Activated CD4-positive, alpha-beta memory T cell treated with anti-CD3 and anti-CD28 coated beads, Interleukin-2, amount 10 ng/mL, durations not matched to agents 7 days and 5 days (primary cell): ENCODE measurements at regions not wholly inside any gene's neighbourhood (a gene's known extent, or its start where the extent isn't known, plus 50 kb on each side); places are given as distances from the start of the nearest gene placed in this dataset.

Experiments
- CTCF ChIA-PET: fragments of 350-600 bp; sonication (Branson Sonifier 250); formaldehyde crosslinking; loops from one replicate; lab custom pipeline; 2021; ENCODE audit warnings: antibody characterized with exemption, inconsistent platforms; lab: Charles Lee
- POLR2A ChIA-PET: fragments of 350-600 bp; sonication (Branson Sonifier 250); formaldehyde crosslinking; loops from one replicate; lab custom pipeline; 2021; ENCODE audit warnings: antibody characterized with exemption; lab: Charles Lee
- DNase-seq: peaks from one replicate; pipeline ENCODE4 v3.0.0-alpha.2; 2020
- H3K27ac Mint-ChIP-seq: one replicate; pipeline ENCODE4 v1.8.0; 2021; ENCODE audit warnings: mild to moderate bottlenecking, mixed read lengths
- H3K27me3 Mint-ChIP-seq: one replicate; pipeline ENCODE4 v1.8.0; 2021; ENCODE audit warnings: mixed read lengths
- H3K36me3 Mint-ChIP-seq: one replicate; pipeline ENCODE4 v1.8.0; 2021; ENCODE audit warnings: low read depth, mixed read lengths
- H3K4me1 Mint-ChIP-seq: one replicate; pipeline ENCODE4 v1.8.0; 2021; ENCODE audit warnings: mixed read lengths
- H3K4me3 Mint-ChIP-seq: one replicate; pipeline ENCODE4 v1.8.0; 2021; ENCODE audit warnings: mild to moderate bottlenecking, mixed read lengths
- H3K9me3 Mint-ChIP-seq: one replicate; pipeline ENCODE4 v1.8.0; 2021; ENCODE audit warnings: mixed read lengths

GRCh38 chr3:104279617-104280016, 1087.1 kb upstream of the ALCAM start:
- CTCF ChIA-PET = interaction anchor here (1.1 kb wide), 1 partner anchor 9 kb away, joined by 3 read pairs; no protein-coding TSS in a partner anchor
- Mint-ChIP-seq H3K27me3 (no peaks in the 10 kb centered on the region), H3K9me3 (peaks cover 23% of the 10 kb centered on the region), H3K4me3 (peak overlapping the region; percentile 26), H3K36me3 (peaks cover 10% of the 10 kb centered on the region), H3K4me1 (peaks cover 7% of the 10 kb centered on the region), H3K27ac (no peak overlapping the region)
- no peak for DNase-seq
- POLR2A ChIA-PET = no interaction called here

GRCh38 chr3:104281713-104282112, 1085.0 kb upstream of the ALCAM start:
- no peak overlapping the region for H3K4me3 Mint-ChIP-seq
- CTCF ChIA-PET = no interaction called here
- DNase-seq = no peak

GRCh38 chr3:104286645-104287044, 1080.1 kb upstream of the ALCAM start:
- Mint-ChIP-seq H3K27me3 (no peaks in the 10 kb centered on the region), H3K9me3 (peaks cover 11% of the 10 kb centered on the region), H3K4me3 (no peak overlapping the region), H3K4me1 (peaks cover 7% of the 10 kb centered on the region), H3K36me3 (peaks cover 3% of the 10 kb centered on the region), H3K27ac (no peak overlapping the region)
- DNase-seq = no peak
- CTCF ChIA-PET = no interaction called here
- POLR2A ChIA-PET = no interaction called here

More at GRCh38 chr3:104281713-104282112, 1085.0 kb upstream of the ALCAM start:
- Mint-ChIP-seq H3K36me3 (peaks cover 10% of the 10 kb centered on the region), H3K27ac (no peak overlapping the region), H3K4me1 (peaks cover 7% of the 10 kb centered on the region), H3K27me3 (no peaks in the 10 kb centered on the region), H3K9me3 (peaks cover 24% of the 10 kb centered on the region)
- POLR2A ChIA-PET = no interaction called here

- Mint-ChIP-seq H3K4me1 (peaks cover 16% of the 10 kb centered on the region), H3K27ac (peak overlapping the region; percentile 44), H3K36me3 (no peaks in the 10 kb centered on the region), H3K4me3 (peak overlapping the region; percentile 55), H3K27me3 (no peaks in the 10 kb centered on the region), H3K9me3 (no peaks in the 10 kb centered on the region)
- no peak for DNase-seq
- ChIA-PET POLR2A (interaction anchor here (0.9 kb wide), 1 partner anchor 1078 kb away, joined by 3 read pairs; no protein-coding TSS in a partner anchor), CTCF (interaction anchor here (0.8 to 1.1 kb wide), 2 partner anchors 18 to 19 kb away, joined by 3 read pairs; no protein-coding TSS in a partner anchor)
Observed at GRCh38 chr3:104291437-104291851, 1075.3 kb upstream of the ALCAM start.

GRCh38 chr3:104291878-104292277, 1074.8 kb upstream of the ALCAM start:
- no peak for DNase-seq
- Mint-ChIP-seq H3K36me3 (no peaks in the 10 kb centered on the region), H3K4me1 (peaks cover 16% of the 10 kb centered on the region), H3K4me3 (peak overlapping the region; percentile 55), H3K27ac (peak overlapping the region; percentile 44), H3K27me3 (no peaks in the 10 kb centered on the region), H3K9me3 (no peaks in the 10 kb centered on the region)
- ChIA-PET POLR2A (interaction anchor here (0.9 kb wide), 1 partner anchor 1077 kb away, joined by 3 read pairs; no protein-coding TSS in a partner anchor), CTCF (interaction anchor here (1.1 kb wide), 1 partner anchor 19 kb away, joined by 3 read pairs; no protein-coding TSS in a partner anchor)

DNA sequence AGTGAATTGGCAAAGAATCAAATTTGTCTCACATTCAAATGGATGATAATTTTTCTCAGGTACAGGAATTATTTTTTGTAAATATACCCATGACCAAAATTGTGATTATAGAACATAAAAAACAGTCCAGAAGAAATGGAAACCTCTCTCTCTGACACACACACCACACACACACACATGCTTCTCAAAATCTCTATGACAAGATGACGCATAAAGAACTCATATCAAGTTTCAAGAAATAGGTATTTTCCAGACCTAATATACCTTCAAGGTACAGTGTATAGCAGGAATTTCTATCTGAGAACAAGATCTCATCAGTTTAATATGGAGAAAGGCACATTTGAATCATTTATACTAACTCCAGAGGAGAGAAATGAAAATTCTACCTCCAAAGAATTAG, 1069.1 kb upstream of the ALCAM start:
- ChIA-PET CTCF (no interaction called here), POLR2A (no interaction called here)
- no peaks in the 10 kb centered on the region for H3K36me3 Mint-ChIP-seq
- no peaks in the 10 kb centered on the region for H3K9me3 Mint-ChIP-seq
- H3K4me3 Mint-ChIP-seq = no peak overlapping the region
- DNase-seq = no peak
- peaks cover under 1% of the 10 kb centered on the region for H3K4me1 Mint-ChIP-seq
- no peaks in the 10 kb centered on the region for H3K27me3 Mint-ChIP-seq
- no peak overlapping the region for H3K27ac Mint-ChIP-seq

- H3K4me3 Mint-ChIP-seq = no peak overlapping the region
- no peak for DNase-seq
- no peaks in the 10 kb centered on the region for H3K4me1 Mint-ChIP-seq
- H3K27me3 Mint-ChIP-seq = no peaks in the 10 kb centered on the region
- no peaks in the 10 kb centered on the region for H3K36me3 Mint-ChIP-seq
- no peaks in the 10 kb centered on the region for H3K9me3 Mint-ChIP-seq
- CTCF ChIA-PET = no interaction called here
- H3K27ac Mint-ChIP-seq = no peak overlapping the region
- POLR2A ChIA-PET = no interaction called here
Observed at GRCh38 chr3:104298662-104299061, 1068.0 kb upstream of the ALCAM start.

GRCh38 chr3:104316118-104316517, 1050.6 kb upstream of the ALCAM start:
- Mint-ChIP-seq H3K4me3 (no peak overlapping the region), H3K9me3 (peaks cover 3% of the 10 kb centered on the region), H3K27me3 (no peaks in the 10 kb centered on the region), H3K4me1 (no peaks in the 10 kb centered on the region), H3K36me3 (no peaks in the 10 kb centered on the region), H3K27ac (no peak overlapping the region)
- ChIA-PET CTCF (no interaction called here), POLR2A (no interaction called here)
- DNase-seq = no peak

- CTCF ChIA-PET = no interaction called here
- H3K27me3 Mint-ChIP-seq = no peaks in the 10 kb centered on the region
- H3K36me3 Mint-ChIP-seq = no peaks in the 10 kb centered on the region
- peaks cover 16% of the 10 kb centered on the region for H3K9me3 Mint-ChIP-seq
- no peak for DNase-seq
- POLR2A ChIA-PET = no interaction called here
- H3K27ac Mint-ChIP-seq = no peak overlapping the region
- H3K4me3 Mint-ChIP-seq = no peak overlapping the region
- no peaks in the 10 kb centered on the region for H3K4me1 Mint-ChIP-seq
Observed at GRCh38 chr3:104323226-104323625, 1043.5 kb upstream of the ALCAM start.

DNA sequence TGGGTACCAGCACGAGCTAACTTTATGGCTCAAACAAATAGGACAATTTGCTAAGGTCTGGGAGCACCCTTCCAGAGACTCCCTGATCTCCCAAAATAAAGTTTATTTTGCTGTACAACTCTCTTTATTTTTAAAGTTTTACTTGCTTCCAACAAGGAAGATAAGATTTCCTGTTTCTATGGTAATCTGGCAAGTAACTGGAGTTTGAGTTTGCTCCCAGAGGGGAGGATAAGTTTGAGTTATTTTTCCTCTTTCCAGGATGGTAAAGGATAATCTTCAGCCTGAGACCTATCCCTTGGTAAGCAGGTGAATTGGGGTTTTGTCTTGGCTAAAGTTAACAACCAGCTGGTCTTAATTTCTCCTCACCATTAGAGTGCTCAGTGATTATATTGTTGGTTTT, 1019.4 kb upstream of the ALCAM start:
- no peaks in the 10 kb centered on the region for H3K36me3 Mint-ChIP-seq
- ChIA-PET POLR2A (no interaction called here), CTCF (no interaction called here)
- no peaks in the 10 kb centered on the region for H3K27me3 Mint-ChIP-seq
- no peak for DNase-seq
- no peaks in the 10 kb centered on the region for H3K4me1 Mint-ChIP-seq
- no peak overlapping the region for H3K27ac Mint-ChIP-seq
- no peak overlapping the region for H3K4me3 Mint-ChIP-seq
- H3K9me3 Mint-ChIP-seq = no peaks in the 10 kb centered on the region

- Mint-ChIP-seq H3K9me3 (no peaks in the 10 kb centered on the region), H3K4me1 (no peaks in the 10 kb centered on the region), H3K27ac (no peak overlapping the region), H3K36me3 (no peaks in the 10 kb centered on the region), H3K4me3 (no peak overlapping the region), H3K27me3 (no peaks in the 10 kb centered on the region)
- no peak for DNase-seq
- ChIA-PET CTCF (no interaction called here), POLR2A (no interaction called here)
Observed at GRCh38 chr3:104349836-104350235, 1016.9 kb upstream of the ALCAM start.

DNA sequence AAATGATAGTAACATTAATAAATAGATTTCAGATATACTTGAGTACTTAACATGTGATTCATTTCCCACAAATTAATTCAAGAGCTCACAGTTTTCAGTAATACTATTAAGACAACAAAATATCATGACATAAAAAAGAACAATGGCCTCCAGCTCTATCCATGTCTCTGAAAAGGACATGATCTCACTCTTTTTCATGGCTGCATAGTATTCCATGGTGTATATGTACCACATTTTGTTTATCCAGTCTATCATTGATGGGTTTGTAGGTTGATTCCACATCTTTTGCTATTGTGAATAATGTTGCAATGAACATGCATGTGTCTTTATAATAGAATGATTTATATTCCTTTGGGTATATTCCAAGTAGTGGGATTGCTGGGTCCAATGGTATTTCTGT, 1012.8 kb upstream of the ALCAM start:
- Mint-ChIP-seq H3K4me3 (no peak overlapping the region), H3K9me3 (no peaks in the 10 kb centered on the region), H3K27ac (no peak overlapping the region), H3K4me1 (no peaks in the 10 kb centered on the region), H3K36me3 (no peaks in the 10 kb centered on the region), H3K27me3 (no peaks in the 10 kb centered on the region)
- DNase-seq = no peak
- ChIA-PET CTCF (no interaction called here), POLR2A (no interaction called here)

- CTCF ChIA-PET = no interaction called here
- H3K36me3 Mint-ChIP-seq = no peaks in the 10 kb centered on the region
Observed at GRCh38 chr3:104359546-104359945, 1007.2 kb upstream of the ALCAM start.

DNA sequence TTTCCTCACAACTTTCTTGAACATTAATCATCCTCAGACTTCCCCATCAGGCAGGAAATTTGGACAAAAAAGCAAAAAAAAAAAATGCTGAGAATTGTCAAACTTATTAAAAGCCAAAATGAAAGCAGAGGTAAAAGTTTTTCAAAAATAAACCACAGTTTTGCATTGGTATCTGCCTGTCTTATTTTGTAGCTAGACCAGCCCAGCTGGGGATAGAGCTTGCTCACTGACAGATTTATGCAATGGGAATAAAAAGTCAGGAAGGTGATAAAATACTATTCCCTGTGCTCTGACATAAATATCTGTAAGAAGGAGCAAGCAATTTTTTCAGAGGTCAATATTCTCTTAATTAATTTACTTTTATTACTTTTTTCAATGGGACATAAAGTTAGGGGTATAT, 1006.7 kb upstream of the ALCAM start:
- Mint-ChIP-seq H3K9me3 (no peaks in the 10 kb centered on the region), H3K27me3 (no peaks in the 10 kb centered on the region), H3K4me1 (no peaks in the 10 kb centered on the region), H3K36me3 (no peaks in the 10 kb centered on the region), H3K27ac (no peak overlapping the region), H3K4me3 (no peak overlapping the region)
- CTCF ChIA-PET = no interaction called here
- POLR2A ChIA-PET = no interaction called here
- DNase-seq = no peak

More at GRCh38 chr3:104359546-104359945, 1007.2 kb upstream of the ALCAM start:
- no peaks in the 10 kb centered on the region for H3K27me3 Mint-ChIP-seq
- H3K4me3 Mint-ChIP-seq = no peak overlapping the region
- H3K27ac Mint-ChIP-seq = no peak overlapping the region
- POLR2A ChIA-PET = no interaction called here
- no peaks in the 10 kb centered on the region for H3K4me1 Mint-ChIP-seq
- DNase-seq = no peak
- no peaks in the 10 kb centered on the region for H3K9me3 Mint-ChIP-seq
